Activated CD4-positive, alpha-beta memory T cell treated with anti-CD3 and anti-CD28 coated beads, Interleukin-2, amount 10 ng/mL, durations not matched to agents 7 days and 5 days (primary cell): ENCODE measurements at regions not wholly inside any gene's neighbourhood (a gene's known extent, or its start where the extent isn't known, plus 50 kb on each side); places are given as distances from the start of the nearest gene placed in this dataset.
"Not testable (repeated sequence)": the region's sequence is repeated elsewhere in the genome, so short reads cannot be mapped to it uniquely, and the experiment has no call there.

Experiments
- CTCF ChIA-PET: fragments of 350-600 bp; sonication (Branson Sonifier 250); formaldehyde crosslinking; loops from one replicate; lab custom pipeline; 2021; ENCODE audit warnings: antibody characterized with exemption, inconsistent platforms; lab: Charles Lee
- POLR2A ChIA-PET: fragments of 350-600 bp; sonication (Branson Sonifier 250); formaldehyde crosslinking; loops from one replicate; lab custom pipeline; 2021; ENCODE audit warnings: antibody characterized with exemption; lab: Charles Lee
- DNase-seq: peaks from one replicate; pipeline ENCODE4 v3.0.0-alpha.2; 2020
- H3K27ac Mint-ChIP-seq: one replicate; pipeline ENCODE4 v1.8.0; 2021; ENCODE audit warnings: mild to moderate bottlenecking, mixed read lengths
- H3K27me3 Mint-ChIP-seq: one replicate; pipeline ENCODE4 v1.8.0; 2021; ENCODE audit warnings: mixed read lengths
- H3K36me3 Mint-ChIP-seq: one replicate; pipeline ENCODE4 v1.8.0; 2021; ENCODE audit warnings: low read depth, mixed read lengths
- H3K4me1 Mint-ChIP-seq: one replicate; pipeline ENCODE4 v1.8.0; 2021; ENCODE audit warnings: mixed read lengths
- H3K4me3 Mint-ChIP-seq: one replicate; pipeline ENCODE4 v1.8.0; 2021; ENCODE audit warnings: mild to moderate bottlenecking, mixed read lengths
- H3K9me3 Mint-ChIP-seq: one replicate; pipeline ENCODE4 v1.8.0; 2021; ENCODE audit warnings: mixed read lengths

DNA sequence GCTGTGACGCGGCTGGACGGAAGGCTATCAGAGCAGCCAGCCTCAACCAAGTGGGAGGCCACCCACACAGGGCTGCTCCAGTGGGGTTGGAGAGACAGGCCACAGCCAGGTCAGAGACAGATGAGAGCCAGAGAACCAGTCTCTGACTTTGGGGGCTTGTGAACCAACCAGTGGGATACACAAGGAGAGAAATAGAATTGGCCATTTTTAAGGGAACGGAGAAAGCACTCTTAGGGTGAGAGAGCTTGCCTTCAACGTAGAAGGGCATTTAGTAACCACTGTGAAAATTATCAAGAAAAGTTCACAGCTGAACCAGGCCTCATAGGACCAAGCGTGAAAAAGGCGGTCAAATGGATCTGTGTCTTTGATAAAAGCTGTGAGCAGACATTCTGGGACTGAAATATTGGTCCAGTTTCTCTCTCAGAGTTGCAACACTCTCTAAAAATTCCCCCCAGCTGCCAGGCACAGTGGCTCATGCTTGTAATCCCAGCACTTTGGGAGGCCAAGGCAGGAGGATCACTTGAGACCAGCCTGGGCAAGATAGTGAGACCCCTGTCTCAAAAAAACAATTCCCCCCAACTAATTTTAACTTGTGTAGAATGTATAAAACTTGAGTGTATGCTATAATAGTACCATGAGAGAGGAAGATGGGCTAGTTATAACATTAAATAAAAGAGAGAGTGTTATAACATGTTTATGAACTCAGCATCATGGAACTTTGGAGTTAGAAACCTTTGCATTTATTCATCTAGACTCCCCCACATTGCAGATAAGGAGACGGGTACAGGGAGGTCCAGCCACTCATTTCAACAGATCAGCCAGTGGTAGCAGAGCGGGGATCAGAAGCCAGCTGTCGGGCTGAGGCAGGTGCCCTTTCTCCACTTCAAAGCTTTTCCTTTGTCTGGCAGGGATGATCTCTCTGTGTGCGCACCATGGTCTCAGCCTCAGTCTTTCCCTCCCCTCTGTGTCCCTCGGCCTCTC, 132.2 kb downstream of the NPIPB11 start:
- H3K27ac Mint-ChIP-seq, H3K4me1 Mint-ChIP-seq, POLR2A ChIA-PET, H3K27me3 Mint-ChIP-seq, H3K36me3 Mint-ChIP-seq, H3K4me3 Mint-ChIP-seq, H3K9me3 Mint-ChIP-seq, DNase-seq, CTCF ChIA-PET: not testable (repeated sequence)

DNA sequence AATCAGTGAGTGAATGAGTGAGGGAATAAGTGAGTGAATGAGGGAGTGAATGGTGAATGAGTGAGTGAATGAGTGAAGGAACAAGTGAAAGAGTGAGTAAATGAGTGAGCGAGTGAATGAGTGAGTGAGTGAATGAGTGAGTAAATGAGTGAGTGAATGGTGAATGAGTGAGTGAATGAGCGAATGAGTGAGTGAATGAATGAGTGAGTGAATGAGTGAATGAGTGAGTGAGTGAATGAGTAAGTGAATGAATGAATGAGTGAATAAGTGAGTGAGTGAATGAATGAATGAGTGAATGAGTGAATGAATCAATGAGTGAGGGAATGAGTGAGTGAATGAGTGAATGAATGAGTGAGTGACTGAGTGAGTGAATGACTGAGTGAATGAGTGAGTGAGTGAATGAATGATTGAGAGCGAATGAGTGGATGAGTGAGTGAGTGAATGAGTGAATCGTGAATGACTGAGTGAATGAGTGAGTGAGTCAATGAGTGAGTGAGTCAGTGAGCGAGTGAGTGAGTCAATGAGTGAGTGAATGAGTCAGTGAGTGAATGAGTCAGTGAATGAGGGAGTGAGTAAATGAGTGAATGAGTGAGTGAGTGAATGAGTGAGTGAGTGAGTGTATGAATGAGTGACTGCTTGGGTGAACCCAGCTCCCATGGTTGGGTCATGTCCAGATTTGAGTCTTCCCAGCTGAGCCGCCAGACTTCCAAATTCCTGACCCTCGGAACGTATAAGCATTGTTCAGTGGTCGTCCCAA, 133.0 kb downstream of the NPIPB11 start:
- POLR2A ChIA-PET, DNase-seq: not testable (repeated sequence)

DNA sequence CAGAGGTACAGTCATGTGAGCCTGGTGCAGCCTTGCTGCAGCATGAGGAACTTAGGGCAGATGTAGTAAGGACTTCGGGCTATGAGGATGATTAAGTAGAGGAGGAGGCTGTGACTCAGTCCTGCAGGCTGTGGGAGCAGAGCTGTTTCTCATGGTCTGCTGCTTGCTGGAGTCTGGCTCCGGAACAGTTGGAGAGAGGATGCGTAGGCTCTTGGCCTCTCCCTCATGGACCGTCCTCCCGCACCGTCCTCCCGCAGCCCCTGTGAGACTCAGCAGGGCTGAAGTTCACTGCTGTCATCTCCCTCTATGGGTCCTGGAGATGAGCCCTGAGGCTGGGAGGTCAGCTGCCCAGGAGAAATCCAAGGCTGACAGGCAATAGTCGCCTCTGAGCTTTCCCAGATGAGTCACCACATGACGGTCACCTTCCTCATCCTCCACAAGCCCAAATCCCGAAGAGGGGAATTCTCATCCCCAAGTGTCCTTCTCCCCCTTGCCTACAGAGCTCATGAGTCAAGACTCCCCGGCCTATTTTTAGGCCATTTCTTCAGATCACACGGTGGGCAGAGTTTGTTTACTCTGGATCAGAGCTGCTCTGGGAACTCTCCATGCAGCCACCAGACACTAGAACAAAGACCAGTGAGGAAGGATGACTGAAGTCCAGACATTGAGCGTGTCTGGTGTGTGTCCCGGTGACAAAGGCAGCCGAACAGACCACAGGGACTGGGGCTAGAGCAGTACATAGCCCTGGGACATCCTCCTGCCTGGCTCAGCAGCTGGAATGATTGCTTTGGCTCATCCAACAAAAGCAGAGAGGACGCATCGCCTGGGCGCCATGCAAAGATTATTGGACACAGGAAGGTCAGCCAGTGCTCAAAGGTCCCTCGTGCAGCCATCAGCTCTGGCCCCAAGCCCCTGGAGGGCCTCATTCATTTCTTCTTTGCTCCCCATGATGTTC, 134.5 kb downstream of the NPIPB11 start:
- CTCF ChIA-PET, POLR2A ChIA-PET, H3K27me3 Mint-ChIP-seq, H3K9me3 Mint-ChIP-seq, DNase-seq, H3K4me3 Mint-ChIP-seq, H3K27ac Mint-ChIP-seq, H3K36me3 Mint-ChIP-seq, H3K4me1 Mint-ChIP-seq: not testable (repeated sequence)

More for the DNA sequence above, 133.0 kb downstream of the NPIPB11 start:
- H3K9me3 Mint-ChIP-seq, H3K36me3 Mint-ChIP-seq, H3K4me3 Mint-ChIP-seq, H3K27ac Mint-ChIP-seq, CTCF ChIA-PET, H3K27me3 Mint-ChIP-seq, H3K4me1 Mint-ChIP-seq: not testable (repeated sequence)

DNA sequence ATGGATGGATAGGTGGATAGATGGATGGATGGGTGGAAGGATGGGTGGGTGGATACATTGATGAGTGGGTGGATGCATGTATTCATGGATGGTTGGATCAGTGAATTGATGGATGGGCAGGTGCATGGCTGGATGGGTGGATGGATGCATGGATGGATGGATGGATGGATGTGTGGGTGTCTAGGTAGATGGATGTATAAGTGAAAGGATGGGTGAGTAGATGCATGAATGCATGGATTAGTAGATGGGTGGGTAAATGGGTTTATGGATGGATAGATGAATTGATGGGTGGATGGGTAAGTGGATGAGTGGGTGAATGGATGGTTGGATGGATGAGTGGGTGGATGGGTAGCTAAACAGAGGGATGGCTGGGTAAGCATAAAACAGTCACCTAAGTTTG, 135.6 kb downstream of the NPIPB11 start:
- H3K4me3 Mint-ChIP-seq, H3K27ac Mint-ChIP-seq, H3K4me1 Mint-ChIP-seq, H3K36me3 Mint-ChIP-seq, CTCF ChIA-PET, H3K27me3 Mint-ChIP-seq, POLR2A ChIA-PET, H3K9me3 Mint-ChIP-seq, DNase-seq: not testable (repeated sequence)

DNA sequence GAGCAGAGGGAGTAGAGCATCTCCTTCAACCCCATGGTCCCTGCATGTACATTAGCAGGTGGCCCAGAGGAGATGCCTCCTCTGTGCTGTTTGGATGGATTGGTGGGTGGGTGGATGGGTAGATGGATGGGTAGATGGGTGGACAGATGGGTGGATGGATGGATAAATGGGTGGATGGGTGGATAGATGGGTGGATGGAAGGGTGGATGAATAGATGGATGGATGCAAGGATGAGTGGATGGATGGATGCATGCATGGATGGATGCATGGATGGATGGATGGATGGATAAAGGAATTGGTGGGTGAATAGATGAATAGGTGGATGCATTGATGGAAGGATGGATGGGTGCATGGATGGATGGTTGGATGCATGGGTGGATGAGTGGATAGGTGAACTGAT, 136.5 kb downstream of the NPIPB11 start:
- H3K27me3 Mint-ChIP-seq, H3K27ac Mint-ChIP-seq, POLR2A ChIA-PET, H3K9me3 Mint-ChIP-seq, H3K36me3 Mint-ChIP-seq, CTCF ChIA-PET, DNase-seq, H3K4me3 Mint-ChIP-seq, H3K4me1 Mint-ChIP-seq: not testable (repeated sequence)

DNA sequence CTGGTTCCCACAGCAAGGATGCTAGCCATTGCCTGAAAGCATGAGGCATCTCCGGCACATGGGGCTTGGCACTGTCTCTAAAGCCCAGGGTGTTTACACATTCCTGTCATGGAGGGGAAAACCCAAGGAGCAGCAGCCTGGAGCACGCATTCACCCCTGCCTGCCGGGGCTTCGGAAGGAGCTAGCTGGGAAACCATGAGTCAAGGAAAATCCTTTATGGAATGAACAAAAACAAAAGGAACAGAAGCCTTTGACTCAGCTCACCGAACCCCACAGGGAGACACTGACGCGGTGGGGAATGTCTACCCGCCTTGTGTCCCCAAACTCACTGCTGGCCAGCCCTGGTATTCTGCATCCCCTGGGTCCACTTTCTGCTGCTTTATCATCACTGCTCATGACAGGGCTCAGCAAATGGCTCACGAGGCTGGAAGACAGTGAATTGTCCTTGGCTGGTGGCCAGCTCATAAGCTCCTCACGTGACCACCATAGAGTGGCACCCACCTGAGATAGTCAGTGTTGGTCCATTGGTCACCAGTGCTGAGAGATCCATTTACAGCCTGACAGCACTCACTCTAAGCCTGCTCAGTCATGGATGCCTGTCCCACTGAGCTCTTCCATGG, 137.2 kb downstream of the NPIPB11 start:
- CTCF ChIA-PET, H3K36me3 Mint-ChIP-seq, H3K27ac Mint-ChIP-seq, H3K9me3 Mint-ChIP-seq, DNase-seq, H3K4me1 Mint-ChIP-seq, H3K27me3 Mint-ChIP-seq, H3K4me3 Mint-ChIP-seq, POLR2A ChIA-PET: not testable (repeated sequence)

DNA sequence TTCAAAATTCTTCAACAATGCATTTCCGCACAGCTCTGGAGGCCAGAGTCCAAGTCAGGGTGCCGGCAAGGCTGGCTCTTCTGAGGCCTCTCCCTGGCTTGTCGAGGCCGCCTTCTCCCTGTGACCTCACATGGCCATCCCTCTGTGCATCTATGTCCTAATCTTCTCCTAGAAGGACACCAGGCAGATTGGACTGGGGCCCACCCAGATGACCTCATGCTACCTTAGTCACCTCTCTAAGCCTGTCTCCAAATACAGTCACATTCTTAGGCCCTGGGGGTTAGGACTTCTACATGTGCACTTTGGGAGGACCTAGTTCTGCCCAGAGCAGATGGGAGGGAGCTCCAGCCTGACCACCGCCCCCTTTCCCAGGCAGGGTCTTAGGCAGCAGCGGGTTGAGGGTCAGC, 137.7 kb downstream of the NPIPB11 start:
- H3K9me3 Mint-ChIP-seq, H3K4me1 Mint-ChIP-seq, DNase-seq, POLR2A ChIA-PET, H3K27me3 Mint-ChIP-seq, CTCF ChIA-PET, H3K27ac Mint-ChIP-seq, H3K36me3 Mint-ChIP-seq, H3K4me3 Mint-ChIP-seq: not testable (repeated sequence)

DNA sequence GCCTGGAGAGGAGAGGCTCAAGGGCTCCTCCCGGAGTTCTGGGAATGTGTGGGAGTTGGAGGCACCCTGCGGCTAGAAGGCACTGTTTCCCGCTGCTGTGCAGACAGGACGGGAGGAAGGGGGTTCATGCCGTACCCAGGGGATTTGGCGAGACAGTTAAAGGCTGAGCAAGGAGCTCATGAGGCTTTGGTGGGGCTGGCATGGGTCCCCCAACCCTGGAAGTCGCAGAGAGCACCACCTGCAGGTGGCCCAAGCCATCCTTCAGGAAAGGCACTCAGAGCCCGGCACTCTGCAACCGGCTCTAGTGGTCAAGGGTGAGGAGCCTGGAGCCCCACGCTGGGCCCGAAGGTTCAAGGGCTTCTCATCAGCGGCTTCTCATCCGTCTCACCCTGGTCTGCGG, 138.2 kb downstream of the NPIPB11 start:
- H3K9me3 Mint-ChIP-seq, H3K36me3 Mint-ChIP-seq, POLR2A ChIA-PET, H3K4me1 Mint-ChIP-seq, DNase-seq, CTCF ChIA-PET, H3K4me3 Mint-ChIP-seq, H3K27ac Mint-ChIP-seq, H3K27me3 Mint-ChIP-seq: not testable (repeated sequence)

DNA sequence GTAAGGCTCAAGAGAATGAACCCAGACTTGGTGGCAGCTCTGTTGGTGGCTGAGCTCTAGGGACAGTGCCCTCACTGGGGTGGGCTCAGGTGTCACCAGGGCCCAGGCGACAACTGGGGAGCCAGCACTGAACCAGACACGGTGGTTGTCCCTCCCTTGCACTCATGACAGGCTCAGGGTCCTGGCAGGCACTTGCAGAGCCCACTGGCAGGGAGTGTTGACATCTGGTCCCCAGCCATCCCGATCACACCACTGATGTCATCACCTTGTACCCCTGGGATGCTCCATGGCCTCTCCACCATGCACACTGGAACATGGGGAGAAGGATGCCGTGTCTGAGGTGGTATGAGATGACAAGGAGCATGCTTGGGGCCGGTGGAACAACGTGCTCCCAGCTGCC, 138.6 kb downstream of the NPIPB11 start:
- H3K36me3 Mint-ChIP-seq, H3K27ac Mint-ChIP-seq, H3K4me3 Mint-ChIP-seq, POLR2A ChIA-PET, H3K9me3 Mint-ChIP-seq, DNase-seq, H3K27me3 Mint-ChIP-seq, CTCF ChIA-PET, H3K4me1 Mint-ChIP-seq: not testable (repeated sequence)

DNA sequence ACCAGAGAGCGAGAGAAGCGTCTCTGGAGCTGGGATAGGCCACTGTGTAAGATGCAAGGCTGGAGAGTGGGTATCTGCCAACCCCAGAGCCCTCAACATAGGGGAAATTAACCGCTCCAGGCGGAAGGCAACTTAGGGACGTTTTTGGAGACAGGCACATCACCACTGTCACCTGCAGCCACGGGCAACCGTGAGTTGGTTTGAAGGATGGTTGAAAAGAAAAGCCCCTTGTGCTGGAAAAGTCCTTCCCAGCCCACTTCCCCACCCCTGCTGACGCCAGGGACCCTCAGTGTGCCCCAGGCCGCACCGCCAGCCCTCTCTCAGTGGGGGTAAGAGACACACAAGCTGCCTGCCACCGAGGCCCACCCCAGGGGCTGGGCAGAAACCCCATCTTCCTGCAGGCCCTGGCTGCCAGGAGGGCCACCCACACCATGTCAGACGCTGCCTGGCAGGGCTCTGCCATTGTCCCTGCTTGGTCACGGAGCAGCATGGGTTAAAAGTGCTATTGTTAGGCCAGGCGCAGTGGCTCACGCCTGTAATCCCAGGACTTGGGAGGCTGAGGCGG, 139.4 kb downstream of the NPIPB11 start:
- CTCF ChIA-PET, result not testable (repeated sequence)

DNA sequence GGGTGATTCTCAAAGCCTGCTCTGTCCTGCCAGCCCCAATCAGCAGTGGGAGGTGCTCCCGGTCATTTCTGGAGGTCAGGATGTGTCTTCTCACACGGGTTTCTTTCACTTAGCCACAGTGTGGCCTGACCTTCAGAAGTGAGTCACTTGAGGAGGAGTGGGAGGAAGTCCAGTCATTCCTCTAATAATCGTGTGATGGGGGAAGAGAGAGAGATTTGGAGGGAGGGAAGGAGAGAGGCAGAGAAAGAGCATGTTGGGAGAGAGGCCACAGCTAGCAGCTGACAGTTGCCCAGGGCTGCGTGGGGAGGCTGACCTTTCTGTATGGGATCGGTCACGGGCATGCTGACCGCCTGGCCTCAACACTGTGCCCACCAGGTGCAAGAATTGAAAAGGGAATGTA, 139.9 kb downstream of the NPIPB11 start:
- H3K4me3 Mint-ChIP-seq, DNase-seq, H3K36me3 Mint-ChIP-seq, H3K9me3 Mint-ChIP-seq, POLR2A ChIA-PET, CTCF ChIA-PET, H3K4me1 Mint-ChIP-seq, H3K27ac Mint-ChIP-seq, H3K27me3 Mint-ChIP-seq: not testable (repeated sequence)

More for the DNA sequence above, 139.4 kb downstream of the NPIPB11 start:
- POLR2A ChIA-PET, H3K27me3 Mint-ChIP-seq, H3K36me3 Mint-ChIP-seq, H3K27ac Mint-ChIP-seq, H3K4me3 Mint-ChIP-seq, H3K9me3 Mint-ChIP-seq, H3K4me1 Mint-ChIP-seq, DNase-seq: not testable (repeated sequence)

DNA sequence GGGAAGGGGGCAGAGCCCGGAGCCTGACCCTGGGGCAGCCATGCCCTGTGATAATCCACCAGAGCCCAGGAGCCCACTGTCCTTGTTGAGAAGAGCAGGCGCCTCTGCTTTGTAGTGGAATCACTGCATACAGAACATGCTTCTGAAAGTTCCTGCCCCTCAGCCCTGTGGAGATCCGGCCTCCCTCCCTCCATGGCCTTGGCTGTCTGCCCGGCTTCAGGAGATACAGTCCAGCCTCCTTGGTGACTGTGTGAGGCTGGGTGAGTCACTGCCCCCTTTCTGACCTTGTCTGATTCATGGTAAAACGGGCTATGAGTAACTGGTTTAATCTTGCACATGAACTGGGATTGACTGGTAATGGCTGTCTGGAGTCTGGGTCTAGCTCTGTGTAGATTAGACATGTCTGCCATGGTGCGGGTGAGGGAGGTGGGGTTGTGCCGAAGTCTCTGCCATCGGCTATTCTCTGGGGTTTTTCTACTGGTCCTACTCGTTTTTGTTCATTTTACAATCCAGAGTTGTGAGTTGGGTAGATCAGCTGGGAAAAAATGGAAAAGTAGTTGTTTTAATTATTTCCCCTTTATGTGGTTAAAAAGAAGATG, 141.2 kb downstream of the NPIPB11 start:
- H3K4me1 Mint-ChIP-seq, POLR2A ChIA-PET, H3K27me3 Mint-ChIP-seq, H3K4me3 Mint-ChIP-seq, H3K27ac Mint-ChIP-seq, H3K36me3 Mint-ChIP-seq, DNase-seq, H3K9me3 Mint-ChIP-seq, CTCF ChIA-PET: not testable (repeated sequence)
